Fibroblast of the aortic adventitia (primary cell): ENCODE measurements at regions not wholly inside any gene's neighbourhood (a gene's known extent, or its start where the extent isn't known, plus 50 kb on each side); places are given as distances from the start of the nearest gene placed in this dataset.

Source experiments
- DNase-seq: peaks from one replicate; pipeline ENCODE4 v3.0.0-alpha.2; 2010; ENCODE audit warnings: low read depth
- H3K4me3 ChIP-seq: 2 replicates; pipeline ENCODE4 v1.5.1; 2011; ENCODE audit warnings: low read depth, mild to moderate bottlenecking, control low read depth, low read length, moderate library complexity
- TF ChIP-seq, protein P1 (sequence below): IDR thresholded peaks from 2 replicates; pipeline ENCODE4 v1.5.1; 2011; ENCODE audit warnings: mild to moderate bottlenecking, low read length, control low read depth, inconsistent platforms; ENCODE audit not compliant: insufficient read depth

DNA sequence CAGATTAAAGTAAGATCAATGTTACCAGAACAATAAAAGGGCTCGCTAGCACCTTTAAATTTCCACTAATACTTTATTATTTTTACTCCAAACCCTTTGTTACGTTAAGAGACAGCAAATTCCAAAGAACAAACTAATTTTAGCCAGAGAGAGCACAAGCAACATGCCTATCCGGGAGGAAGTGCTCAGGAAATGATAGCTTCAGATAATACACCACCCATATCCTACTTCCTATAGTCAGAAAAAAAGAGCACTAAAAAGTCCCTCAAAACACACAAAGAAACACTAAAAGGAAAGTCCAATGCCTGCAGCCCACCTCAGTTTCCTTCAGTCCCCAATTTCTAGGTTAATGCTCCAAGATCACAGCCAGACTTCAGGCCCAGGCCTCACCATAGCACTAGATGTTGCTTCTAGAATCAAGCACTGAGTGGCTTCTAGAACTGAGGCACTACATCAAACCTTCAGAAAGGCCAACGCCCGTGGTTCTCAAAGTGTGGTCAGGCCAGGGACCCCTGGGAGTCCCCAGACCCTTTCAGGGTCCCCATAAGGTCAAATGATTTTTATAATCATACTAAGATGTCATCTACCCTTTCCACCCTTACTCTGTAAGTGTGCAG, 142.6 kb downstream of the PSMG1 start:
- TF ChIP-seq, protein P1, sequence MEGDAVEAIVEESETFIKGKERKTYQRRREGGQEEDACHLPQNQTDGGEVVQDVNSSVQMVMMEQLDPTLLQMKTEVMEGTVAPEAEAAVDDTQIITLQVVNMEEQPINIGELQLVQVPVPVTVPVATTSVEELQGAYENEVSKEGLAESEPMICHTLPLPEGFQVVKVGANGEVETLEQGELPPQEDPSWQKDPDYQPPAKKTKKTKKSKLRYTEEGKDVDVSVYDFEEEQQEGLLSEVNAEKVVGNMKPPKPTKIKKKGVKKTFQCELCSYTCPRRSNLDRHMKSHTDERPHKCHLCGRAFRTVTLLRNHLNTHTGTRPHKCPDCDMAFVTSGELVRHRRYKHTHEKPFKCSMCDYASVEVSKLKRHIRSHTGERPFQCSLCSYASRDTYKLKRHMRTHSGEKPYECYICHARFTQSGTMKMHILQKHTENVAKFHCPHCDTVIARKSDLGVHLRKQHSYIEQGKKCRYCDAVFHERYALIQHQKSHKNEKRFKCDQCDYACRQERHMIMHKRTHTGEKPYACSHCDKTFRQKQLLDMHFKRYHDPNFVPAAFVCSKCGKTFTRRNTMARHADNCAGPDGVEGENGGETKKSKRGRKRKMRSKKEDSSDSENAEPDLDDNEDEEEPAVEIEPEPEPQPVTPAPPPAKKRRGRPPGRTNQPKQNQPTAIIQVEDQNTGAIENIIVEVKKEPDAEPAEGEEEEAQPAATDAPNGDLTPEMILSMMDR, result no peak
- no peak overlapping the region for H3K4me3 ChIP-seq
- no peak for DNase-seq

DNA sequence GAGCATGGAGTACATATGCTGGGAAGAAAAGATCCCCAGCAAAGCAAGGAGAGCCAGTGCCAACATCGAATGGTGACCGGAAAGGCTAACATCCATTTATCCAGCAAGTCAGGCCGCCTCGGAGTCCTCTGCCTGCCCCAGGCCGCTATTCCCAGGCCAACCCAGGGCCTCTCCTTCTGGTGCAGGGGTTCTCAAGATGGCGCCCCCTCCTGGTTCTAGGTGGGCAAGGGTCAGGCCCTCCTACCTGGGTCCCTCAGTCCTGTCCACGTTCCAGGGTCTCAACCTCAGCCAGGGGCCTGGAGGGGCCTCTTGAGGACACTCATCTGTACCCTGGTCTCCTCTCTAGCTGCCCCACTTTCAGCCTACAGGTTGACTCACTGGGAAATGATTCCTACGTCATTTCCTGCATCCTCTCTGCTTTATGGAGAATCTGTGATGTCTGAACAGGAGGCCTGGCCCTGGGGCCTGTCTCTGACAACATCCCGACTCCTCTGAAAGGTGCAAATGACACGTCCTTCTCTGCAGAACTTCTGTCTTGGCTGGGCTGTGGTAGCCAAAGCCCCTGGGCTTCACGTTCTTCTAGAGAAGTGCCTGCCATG, 145.3 kb downstream of the PSMG1 start:
- no peak overlapping the region for H3K4me3 ChIP-seq
- TF ChIP-seq, protein P1, result no peak
- DNase-seq, result no peak

DNA sequence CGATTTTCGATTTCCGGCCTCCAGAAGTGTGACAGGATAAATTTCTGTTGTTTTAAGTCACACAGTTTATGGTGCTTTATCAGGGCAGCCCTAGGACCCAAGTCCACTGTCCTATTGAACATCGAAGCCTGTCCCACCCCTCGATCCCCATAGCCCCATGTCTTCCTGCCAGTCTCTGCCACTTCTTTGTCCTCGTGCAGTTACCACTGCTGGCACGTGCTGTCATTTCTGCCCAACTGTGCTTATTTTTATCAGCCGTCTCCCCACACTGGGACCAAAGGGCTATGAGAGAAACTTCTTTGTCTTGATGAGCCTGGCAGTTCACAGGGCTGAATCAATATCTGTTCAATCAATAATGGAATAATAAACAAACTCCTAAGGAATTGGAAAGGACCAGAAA, 146.7 kb downstream of the PSMG1 start:
- no peak for DNase-seq
- no peak overlapping the region for H3K4me3 ChIP-seq
- TF ChIP-seq, protein P1, result no peak

DNA sequence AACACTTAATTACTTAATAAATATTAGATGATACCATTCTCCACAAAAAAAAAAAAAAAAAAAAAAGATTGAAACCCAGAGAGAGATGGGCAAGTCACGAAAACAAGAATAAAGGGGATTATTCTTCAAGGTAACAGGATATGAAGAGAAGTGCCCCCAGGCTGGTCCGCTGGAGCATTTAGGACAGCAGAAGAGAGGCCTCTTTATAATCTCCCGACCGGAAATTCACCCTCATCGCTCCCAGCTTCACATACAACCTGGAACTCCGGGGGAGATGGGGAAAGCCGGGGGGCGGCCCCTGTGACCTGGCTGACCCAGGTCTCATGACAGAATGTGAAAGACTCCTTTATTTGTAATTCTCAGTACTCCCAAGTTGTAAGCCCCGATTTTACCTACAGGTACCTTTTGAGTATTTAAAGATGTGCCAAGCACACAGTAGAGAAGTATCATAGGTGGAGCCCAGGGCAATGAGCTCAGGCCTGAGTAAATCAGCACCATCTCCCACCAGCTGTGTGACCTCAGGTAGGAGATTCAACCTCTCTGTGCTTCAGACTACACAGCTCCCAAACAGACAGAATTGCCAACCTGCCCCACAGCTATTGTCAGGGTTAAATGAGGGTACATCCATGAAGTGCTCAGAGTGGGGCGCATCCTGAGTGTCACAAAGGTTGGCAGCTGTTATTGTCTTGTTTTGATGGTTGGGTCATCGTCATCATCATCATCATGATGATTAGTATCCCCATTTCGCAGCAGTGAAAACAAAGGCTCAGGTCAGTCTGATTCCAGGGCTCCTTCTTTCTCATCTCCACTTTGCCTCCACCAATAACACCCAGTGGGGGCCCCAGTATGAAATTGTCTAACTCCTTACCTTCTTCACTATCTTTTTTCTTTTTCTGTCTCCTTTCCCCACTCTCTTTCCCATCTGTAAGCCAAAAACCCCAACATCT, 148.4 kb downstream of the PSMG1 start:
- no peak for DNase-seq
- TF ChIP-seq, protein P1, result no peak
- no peak overlapping the region for H3K4me3 ChIP-seq

DNA sequence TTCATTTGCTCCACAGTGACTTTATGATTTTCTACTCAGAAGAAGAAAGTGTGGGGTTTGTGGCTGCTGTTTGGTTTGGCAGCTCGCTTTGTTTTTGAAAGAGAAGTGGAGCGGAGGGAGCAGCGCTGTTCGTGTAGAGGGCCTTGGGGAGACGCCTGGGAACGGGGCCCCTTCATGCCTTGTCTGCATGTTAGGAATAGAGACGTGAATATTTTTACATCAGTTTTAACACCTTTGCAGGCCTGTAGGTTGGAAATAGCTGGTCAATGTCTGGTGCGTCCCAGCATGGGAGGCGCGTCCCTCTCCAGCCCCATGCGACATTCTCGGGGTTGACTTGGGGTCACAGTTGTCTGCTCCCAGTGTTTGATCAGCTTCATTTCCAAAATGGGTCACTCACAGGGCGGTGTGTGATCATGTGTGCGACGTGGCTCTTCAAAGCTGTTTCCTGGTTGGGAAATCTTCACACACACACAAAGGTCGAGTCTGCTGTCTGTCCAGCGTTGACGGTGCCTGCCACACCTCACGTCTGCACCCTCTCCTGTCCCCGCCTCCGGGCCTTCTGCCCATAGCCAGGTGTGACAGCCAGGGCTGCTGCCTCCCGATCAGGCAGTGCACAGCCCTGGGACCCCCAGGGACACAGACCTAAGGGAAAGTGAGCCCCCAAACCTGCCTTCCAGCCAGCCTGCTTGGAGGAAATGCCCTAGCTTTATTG, 149.2 kb downstream of the PSMG1 start:
- TF ChIP-seq, protein P1, result no peak
- no peak overlapping the region for H3K4me3 ChIP-seq
- peak; percentile 28 for DNase-seq
